ENCODE measurements at regions not wholly inside any gene's neighbourhood (a gene's known extent, or its start where the extent isn't known, plus 50 kb on each side); places are given as distances from the start of the nearest gene placed in this dataset.
"Not testable (repeated sequence)": the region's sequence is repeated elsewhere in the genome, so short reads cannot be mapped to it uniquely, and the experiment has no call there.

GRCh38 chr13:66237411-66238062 is 992.6 kb downstream of the PCDH9 start:
- DNase-seq (ENCODE audit: low spot score): peak; percentile 40

DNA sequence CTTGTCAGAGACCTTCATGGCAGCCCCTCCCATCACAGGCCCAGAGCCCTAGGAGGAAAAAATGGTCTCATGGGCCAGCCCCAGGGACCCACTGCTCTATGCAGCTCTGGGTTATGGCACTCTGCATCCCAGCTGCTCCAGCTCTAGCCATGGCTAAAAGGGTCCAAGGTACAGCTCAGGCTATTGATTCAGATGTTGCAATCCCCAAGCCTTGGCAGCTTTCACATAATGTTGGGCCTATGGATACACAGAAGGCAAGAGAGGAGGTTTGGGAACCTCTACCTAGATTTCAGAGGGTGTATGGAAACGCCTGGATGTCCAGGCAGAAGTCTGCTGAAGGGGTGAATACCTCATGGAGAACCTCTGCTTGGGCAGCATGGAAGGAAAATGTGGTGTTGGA is 996.0 kb downstream of the PCDH9 start:
- no peak for DNase-seq (ENCODE audit: low spot score)

GRCh38 chr13:66231958-66232357 is 998.2 kb downstream of the PCDH9 start:
- not testable (repeated sequence) for DNase-seq (ENCODE audit: low spot score)

DNA sequence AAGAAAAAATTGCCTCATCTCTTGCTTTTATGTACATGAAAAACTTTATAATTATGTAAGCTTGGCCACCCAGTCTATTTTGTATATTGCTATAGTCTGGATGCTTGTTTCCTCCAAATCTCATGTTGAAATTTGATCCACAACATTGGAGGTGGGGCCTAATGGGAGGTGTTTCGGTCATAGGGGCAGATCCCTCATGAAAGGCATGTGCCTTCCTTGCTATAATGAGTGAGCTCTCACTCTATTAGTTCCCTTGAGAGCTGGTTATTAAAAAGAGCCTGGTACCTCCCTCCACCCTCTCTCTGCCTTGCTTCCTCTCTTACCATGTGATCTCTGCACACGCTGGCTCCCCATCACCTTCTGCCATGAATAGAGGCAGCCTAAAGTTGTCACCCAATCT is 1005.1 kb downstream of the PCDH9 start:
- no peak for DNase-seq (ENCODE audit: low spot score)

DNA sequence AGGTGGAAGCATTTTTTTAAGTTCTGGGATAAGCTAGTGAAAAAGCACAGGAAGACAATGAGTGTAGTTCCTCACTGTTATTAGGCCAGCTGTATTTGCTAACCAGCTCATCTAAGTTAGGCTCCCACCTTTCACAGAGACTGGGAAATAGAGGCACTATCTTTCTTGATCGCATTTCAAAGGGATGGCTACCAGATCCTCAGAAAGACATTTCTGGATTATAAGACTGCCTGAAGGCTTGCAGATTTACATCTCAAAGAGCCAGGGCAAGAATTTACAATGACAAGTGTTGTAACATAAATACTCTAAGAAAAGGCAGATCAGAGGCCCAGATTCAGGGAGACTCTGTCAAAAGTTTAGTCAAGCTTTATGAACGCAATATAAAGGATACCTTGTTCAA is 1005.5 kb downstream of the PCDH9 start:
- no peak for DNase-seq (ENCODE audit: low spot score)

GRCh38 chr13:66222926-66223325 is 1007.2 kb downstream of the PCDH9 start:
- no peak for DNase-seq (ENCODE audit: low spot score)

- no peak for DNase-seq (ENCODE audit: low spot score)
These were observed 1008.0 kb downstream of the PCDH9 start for GRCh38 chr13:66222127-66222526.

DNA sequence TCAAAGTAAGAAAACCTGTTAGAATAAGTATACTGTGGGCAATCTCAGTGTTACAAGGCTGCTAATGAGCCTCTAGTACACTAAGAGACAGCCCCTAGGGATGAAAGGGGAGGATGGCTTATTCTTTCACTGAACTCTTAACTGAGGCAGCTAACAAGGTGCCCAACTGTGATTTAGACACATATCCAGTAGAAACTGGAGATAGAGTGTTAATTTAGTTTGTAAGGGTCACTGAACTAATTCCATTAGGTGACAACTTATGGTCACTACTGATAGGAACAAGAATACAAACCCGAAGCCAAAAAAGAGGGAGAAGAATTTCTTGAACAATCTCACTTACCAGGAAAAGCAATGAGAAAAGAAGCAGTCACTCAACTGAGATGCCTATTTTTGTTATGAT is 1010.6 kb downstream of the PCDH9 start:
- no peak for DNase-seq (ENCODE audit: low spot score)

DNA sequence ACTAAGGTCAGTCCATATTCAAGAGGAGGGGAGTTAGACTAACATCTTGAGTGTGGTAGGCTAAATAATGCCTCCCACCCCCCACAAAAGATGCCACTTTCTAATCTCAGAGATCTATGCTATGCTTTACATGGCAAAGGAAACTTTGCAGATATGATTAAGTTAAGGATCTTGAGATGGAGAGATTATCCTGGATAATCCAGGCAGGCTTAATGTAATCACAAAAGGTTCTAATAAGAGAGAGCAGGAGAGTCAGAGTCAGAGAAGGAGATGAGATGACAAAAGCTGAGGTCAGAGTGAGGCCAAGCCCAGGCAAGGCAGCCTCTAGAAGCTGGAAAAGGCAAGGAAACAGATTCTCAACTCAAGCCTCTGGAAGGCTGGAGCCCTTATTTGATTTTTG is 1011.6 kb downstream of the PCDH9 start:
- DNase-seq (ENCODE audit: low spot score): peak; percentile 38

DNA sequence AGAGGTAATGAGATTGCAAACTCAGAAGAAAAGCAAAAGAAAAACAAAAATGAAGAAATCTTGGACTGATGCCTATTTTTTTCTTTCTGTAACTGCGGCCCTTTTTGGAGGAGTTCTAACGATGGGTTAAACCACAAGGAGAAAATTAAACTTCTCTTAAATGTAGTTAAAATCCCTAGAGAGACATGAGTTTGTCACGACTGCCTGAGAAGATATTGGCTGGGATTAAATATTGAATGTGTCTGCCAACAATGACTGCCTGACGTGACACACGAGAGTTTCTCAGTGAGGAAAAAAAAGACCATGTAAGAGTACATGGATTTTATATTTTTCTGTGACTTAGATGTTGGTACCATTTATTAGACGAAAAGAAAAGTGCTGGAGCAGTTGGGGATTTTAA is 1013.4 kb downstream of the PCDH9 start:
- DNase-seq (ENCODE audit: low spot score): no peak

GRCh38 chr13:66214467-66214866 is 1015.7 kb downstream of the PCDH9 start:
- no peak for DNase-seq (ENCODE audit: low spot score)

- DNase-seq (ENCODE audit: low spot score): no peak
These were observed 1017.6 kb downstream of the PCDH9 start for GRCh38 chr13:66212511-66212910.

DNA sequence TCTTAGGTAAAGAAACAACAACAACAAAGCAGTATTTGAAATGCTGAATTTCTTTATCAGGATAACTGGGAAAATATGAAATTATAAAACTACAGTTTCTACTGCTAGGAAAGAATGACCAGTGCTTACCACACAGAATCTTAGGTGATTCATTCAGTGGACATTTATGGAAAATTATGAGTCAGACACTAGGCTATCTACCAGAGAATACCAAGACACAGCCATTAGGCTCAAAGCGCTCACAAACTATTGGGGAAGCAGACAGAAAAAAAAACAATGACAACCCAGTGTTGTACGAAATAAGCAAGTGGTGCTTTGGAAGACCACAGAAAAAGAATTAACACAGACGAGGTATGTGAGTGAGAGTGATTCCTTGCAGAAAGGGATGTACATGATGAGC is 1019.5 kb downstream of the PCDH9 start:
- no peak for DNase-seq (ENCODE audit: low spot score)

GRCh38 chr13:66208589-66208988 is 1021.5 kb downstream of the PCDH9 start:
- no peak for DNase-seq (ENCODE audit: low spot score)

- DNase-seq (ENCODE audit: low spot score): no peak
These were observed 1022.5 kb downstream of the PCDH9 start for GRCh38 chr13:66207610-66208009.

DNA sequence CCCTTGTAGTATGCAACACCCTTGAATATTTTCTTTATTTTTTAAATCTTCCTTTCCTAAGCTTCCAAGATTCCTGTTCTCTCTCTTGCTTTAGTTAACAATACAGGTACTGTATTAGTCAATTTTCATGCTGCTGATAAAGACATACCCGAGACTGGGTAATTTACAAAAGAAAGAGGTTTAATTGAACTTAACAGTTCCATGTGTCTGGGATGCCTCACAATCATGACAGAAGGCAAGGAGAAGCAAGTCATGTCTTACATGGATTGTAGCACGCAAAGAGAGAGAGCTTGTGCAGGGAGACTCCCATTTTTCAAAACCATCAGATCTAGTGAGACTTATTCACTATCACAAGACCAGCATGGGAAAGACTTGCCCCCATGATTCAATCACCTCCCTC is 1024.3 kb downstream of the PCDH9 start:
- no peak for DNase-seq (ENCODE audit: low spot score)

- DNase-seq (ENCODE audit: low spot score): no peak
These were observed 1029.6 kb downstream of the PCDH9 start for GRCh38 chr13:66200555-66200954.

DNA sequence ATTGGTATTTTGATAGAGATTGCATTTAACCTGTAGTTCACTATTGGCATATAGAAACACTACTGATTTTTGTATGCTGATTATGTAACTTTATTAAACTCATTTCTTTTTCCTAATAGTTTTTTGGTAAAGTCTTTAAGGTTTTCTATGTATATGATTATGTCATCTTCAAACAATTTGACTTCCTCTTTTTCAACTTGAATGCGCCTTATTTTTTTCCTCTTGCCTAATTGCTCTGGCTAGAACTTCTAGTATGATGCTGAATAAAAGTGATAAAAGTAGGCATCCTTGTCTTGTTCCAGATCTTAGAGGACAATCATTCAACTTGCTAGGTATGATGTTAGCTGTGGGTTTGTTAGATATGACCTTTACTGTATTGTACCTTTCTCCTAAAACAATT is 1034.9 kb downstream of the PCDH9 start:
- DNase-seq (ENCODE audit: low spot score): no peak

DNA sequence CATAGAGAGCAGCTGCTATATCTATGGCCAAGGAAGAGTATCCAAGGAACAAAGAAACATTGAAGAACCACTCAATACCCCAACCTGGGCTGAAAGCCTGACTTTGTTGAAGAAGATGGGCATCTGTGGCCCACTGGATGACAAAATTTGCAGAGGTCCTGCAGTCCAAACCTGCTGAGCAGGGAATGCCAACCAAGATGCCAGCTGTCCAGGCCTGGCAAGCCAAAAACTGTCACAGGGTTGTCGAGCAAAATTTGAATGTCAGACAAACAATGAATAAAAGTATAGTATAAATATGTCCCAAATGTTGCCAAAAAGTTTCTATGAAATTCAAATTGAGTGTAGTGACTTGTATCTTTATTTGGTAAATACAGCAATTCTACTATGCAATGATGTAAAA is 1040.2 kb downstream of the PCDH9 start:
- no peak for DNase-seq (ENCODE audit: low spot score)

DNA sequence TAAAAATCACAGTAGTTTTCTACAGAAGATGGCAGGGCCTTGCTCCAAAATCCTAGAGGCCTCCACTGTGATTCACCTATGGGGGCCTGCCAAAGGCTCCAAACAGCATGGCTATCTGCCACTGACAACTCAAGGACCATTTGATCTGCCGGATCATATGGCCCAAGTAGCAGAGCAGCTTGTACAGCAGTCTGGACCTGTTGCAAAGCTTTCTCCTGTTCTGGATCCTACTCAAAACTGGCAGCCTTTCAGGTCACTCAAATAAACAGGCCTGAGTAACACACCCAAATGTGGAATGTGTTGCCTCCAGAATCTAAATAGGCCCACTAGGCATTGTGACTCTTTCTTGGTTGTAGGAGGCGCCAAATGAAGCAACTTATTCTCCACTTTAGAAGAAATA is 1049.3 kb downstream of the PCDH9 start:
- DNase-seq (ENCODE audit: low spot score): no peak

- no peak for DNase-seq (ENCODE audit: low spot score)
These were observed 1058.2 kb downstream of the PCDH9 start for GRCh38 chr13:66171920-66172319.

DNA sequence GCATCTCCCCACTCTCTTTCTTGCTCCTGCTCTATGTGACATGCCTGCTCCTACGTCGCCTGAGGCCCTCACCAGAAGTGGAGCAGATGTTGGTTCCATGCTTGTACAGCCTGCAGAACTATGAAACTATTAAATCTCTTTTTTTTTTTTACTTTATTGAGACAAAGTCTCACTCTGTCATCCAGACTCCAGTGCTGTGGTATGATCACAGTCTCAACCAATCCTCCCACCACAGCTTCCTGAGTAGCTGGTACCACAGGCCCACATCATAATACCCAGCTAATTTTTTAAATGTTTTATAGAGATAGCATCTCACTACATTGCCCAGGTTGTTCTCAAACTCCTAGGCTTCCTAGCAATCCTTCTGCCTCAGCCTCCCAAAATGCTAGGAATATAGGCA is 1067.7 kb downstream of the PCDH9 start:
- no peak for DNase-seq (ENCODE audit: low spot score)

- DNase-seq (ENCODE audit: low spot score): no peak
These were observed 1070.6 kb downstream of the PCDH9 start for GRCh38 chr13:66159511-66159910.

DNA sequence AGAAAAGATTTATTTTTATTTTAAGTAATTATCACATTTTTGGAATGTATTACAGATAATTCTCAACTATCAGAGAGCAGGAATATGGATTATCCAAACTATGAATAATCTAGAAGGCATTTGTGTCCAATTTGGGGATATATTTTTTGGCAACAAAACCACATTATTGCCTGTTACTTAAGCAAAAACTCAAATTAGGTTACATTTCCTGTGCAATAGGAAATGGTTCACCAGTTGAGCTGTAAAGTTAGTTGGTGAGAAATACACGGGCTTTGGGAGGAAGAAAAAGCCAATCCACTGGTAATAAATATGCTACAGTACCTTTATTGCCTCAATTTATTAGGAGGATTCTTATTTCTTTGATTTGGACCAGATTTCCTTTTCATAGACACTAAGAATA is 1075.2 kb downstream of the PCDH9 start:
- no peak for DNase-seq (ENCODE audit: low spot score)

GRCh38 chr13:66154354-66154753 is 1075.8 kb downstream of the PCDH9 start:
- no peak for DNase-seq (ENCODE audit: low spot score)
